ENCODE measurements at regions not wholly inside any gene's neighbourhood (a gene's known extent, or its start where the extent isn't known, plus 50 kb on each side); places are given as distances from the start of the nearest gene placed in this dataset.

DNA sequence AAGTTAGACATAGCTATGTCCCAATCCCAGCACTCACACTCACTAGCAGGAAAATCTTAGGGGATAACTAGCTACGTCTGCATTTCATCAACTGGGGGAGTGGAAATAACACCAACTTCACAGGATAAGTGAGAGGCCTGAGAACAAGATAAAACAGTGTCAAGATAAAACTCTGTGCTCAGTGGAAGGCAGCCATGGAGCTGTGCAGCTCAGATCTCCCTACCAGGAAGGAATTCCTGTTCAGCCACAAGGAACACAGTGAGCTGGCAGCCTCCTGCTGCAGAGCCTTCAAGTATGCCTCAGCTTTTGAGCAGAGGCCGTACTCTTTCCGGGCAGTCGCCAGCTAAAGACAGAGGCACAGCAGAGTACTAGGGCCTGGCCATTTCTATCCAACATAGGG lies 115.8 kb upstream of the TOPAZ1 start:
- Histone ChIP-seq H3K18ac (ENCODE audit: low read depth, low read length) (no peak overlapping the region), H3K56ac (ENCODE audit: extremely low read depth, insufficient read depth, low read length) (no peak overlapping the region), H3K9me1 (ENCODE audit: insufficient read depth, low read length) (no peaks in the 10 kb centered on the region), H2BK20ac (ENCODE audit: low read depth, low read length) (no peak overlapping the region), H3K4me3 (ENCODE audit: insufficient read depth, low read depth, low read length) (no peak overlapping the region), H2BK15ac (ENCODE audit: low read depth, low read length) (no peak overlapping the region), H2AK5ac (ENCODE audit: low read depth, low read length) (no peak overlapping the region), H4K91ac (ENCODE audit: insufficient read depth, low read depth, low read length) (no peak overlapping the region), H3K27ac (ENCODE audit: insufficient read depth, low read length) (no peak overlapping the region), H3K4ac (ENCODE audit: low read depth, low read length) (no peak overlapping the region), H3K9ac (ENCODE audit: low read depth, low read length) (no peak overlapping the region), H2BK120ac (ENCODE audit: low read depth, low read length) (no peak overlapping the region), H2AK9ac (replicated peaks; ENCODE audit: low read depth, low read length, poor library complexity) (no peak overlapping the region), H3K4me1 (ENCODE audit: control insufficient read depth, insufficient read depth, low read length) (no peaks in the 10 kb centered on the region), H3K36me3 (ENCODE audit: control insufficient read depth, insufficient read depth, low read length) (no peaks in the 10 kb centered on the region), H3K23ac (ENCODE audit: low read depth, low read length) (no peak overlapping the region), H3K9me3 (ENCODE audit: control insufficient read depth, insufficient read depth, low read length) (no peaks in the 10 kb centered on the region), H3K27me3 (ENCODE audit: control insufficient read depth, insufficient read depth, low read length) (no peaks in the 10 kb centered on the region), H4K8ac (ENCODE audit: low read depth in 2 of 2, low read length in 2 of 2) (no peak overlapping the region), H2BK5ac (ENCODE audit: low read depth, low read length, poor library complexity, severe bottlenecking) (no peak overlapping the region), H3K79me1 (ENCODE audit: low read depth in 1 of 2, low read length in 2 of 2) (no peaks in the 10 kb centered on the region), H2AFZ (replicated peaks; ENCODE audit: low read length, poor library complexity) (no peak overlapping the region), H3K4me2 (ENCODE audit: low read depth, low read length) (no peak overlapping the region), H4K5ac (ENCODE audit: low read depth, low read length) (no peak overlapping the region), H3K14ac (replicated peaks; ENCODE audit: low read depth, low read length) (no peak overlapping the region), H4K20me1 (ENCODE audit: insufficient read depth, low read length) (no peaks in the 10 kb centered on the region)
- 20% methylated on average over 1 of the region's 4 CpGs; no CpG with 5 or more reads in 1 of the 2 experiments for WGBS, 2 experiments (ENCODE audit: extremely low coverage in 2 of 2, insufficient read length in 1 of 2)
- ATAC-seq (ENCODE audit: low read depth) (no peak), DNase-seq (no peak)
- dilution Hi-C loops (cut with HindIII; ENCODE audit: low sequenced_read_pairs, unreplicated experiment) = no loop called here
- TF ChIP-seq, protein P1, sequence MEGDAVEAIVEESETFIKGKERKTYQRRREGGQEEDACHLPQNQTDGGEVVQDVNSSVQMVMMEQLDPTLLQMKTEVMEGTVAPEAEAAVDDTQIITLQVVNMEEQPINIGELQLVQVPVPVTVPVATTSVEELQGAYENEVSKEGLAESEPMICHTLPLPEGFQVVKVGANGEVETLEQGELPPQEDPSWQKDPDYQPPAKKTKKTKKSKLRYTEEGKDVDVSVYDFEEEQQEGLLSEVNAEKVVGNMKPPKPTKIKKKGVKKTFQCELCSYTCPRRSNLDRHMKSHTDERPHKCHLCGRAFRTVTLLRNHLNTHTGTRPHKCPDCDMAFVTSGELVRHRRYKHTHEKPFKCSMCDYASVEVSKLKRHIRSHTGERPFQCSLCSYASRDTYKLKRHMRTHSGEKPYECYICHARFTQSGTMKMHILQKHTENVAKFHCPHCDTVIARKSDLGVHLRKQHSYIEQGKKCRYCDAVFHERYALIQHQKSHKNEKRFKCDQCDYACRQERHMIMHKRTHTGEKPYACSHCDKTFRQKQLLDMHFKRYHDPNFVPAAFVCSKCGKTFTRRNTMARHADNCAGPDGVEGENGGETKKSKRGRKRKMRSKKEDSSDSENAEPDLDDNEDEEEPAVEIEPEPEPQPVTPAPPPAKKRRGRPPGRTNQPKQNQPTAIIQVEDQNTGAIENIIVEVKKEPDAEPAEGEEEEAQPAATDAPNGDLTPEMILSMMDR (conservative IDR thresholded peaks at IDR 0.05; ENCODE audit: low read depth, low read length) = no peak
- no peak for TF ChIP-seq MXI1 (IDR thresholded peaks at IDR 0.05; ENCODE audit: borderline replicate concordance, low read depth, low read length)
- in situ Hi-C loops (cut with MboI; ENCODE audit: low sequenced_read_pairs) = no loop called here
- intact Hi-C loops (cut with micrococcal nuclease) = no loop called here
- ChIA-PET CTCF (no interaction called here), POLR2A (ENCODE audit: unreplicated experiment) (no interaction called here)
- BruUV-seq (replicated peaks) = no TSS peak

Measured in IMR-90 (cell line).